Activated B cell treated with CpG ODN at 0.5 μM for 24 hours (primary cell): ENCODE measurements at regions not wholly inside any gene's neighbourhood (a gene's known extent, or its start where the extent isn't known, plus 50 kb on each side); places are given as distances from the start of the nearest gene placed in this dataset.

ENCODE experiments used
- ATAC-seq: fragments of 200-7000 bp; cut with Tn5 transposase; one replicate; pipeline ENCODE4 v1.10.0; 2021; ENCODE audit warnings: low read depth, mild to moderate bottlenecking, moderate library complexity
- CTCF ChIA-PET: fragments of 350-600 bp; sonication (Branson Sonifier 250); formaldehyde crosslinking; loops from one replicate; lab custom pipeline; 2021; ENCODE audit warnings: antibody characterized with exemption; lab: Charles Lee
- POLR2A ChIA-PET: fragments of 350-600 bp; sonication (Branson Sonifier 250); formaldehyde crosslinking; loops from one replicate; lab custom pipeline; 2021; ENCODE audit warnings: antibody characterized with exemption; lab: Charles Lee
- DNase-seq: peaks from one replicate; pipeline ENCODE4 v3.0.0; 2022
- H3K27ac Mint-ChIP-seq: one replicate; pipeline ENCODE4 v1.8.0; 2020; ENCODE audit warnings: mixed read lengths
- H3K27me3 Mint-ChIP-seq: one replicate; pipeline ENCODE4 v1.8.0; 2021; ENCODE audit warnings: mixed read lengths
- H3K36me3 Mint-ChIP-seq: one replicate; pipeline ENCODE4 v1.8.0; 2021; ENCODE audit warnings: low read depth, mixed read lengths
- H3K4me1 Mint-ChIP-seq: one replicate; pipeline ENCODE4 v1.8.0; 2021; ENCODE audit warnings: mixed read lengths
- H3K4me3 Mint-ChIP-seq: one replicate; pipeline ENCODE4 v1.8.0; 2020; ENCODE audit warnings: mild to moderate bottlenecking, mixed read lengths
- H3K9me3 Mint-ChIP-seq: one replicate; pipeline ENCODE4 v1.8.0; 2020; ENCODE audit warnings: mixed read lengths
- CTCF ChIP-seq: fragments of 200-600 bp; IDR thresholded peaks from one replicate; pipeline ENCODE4 v1.8.0; 2022; ENCODE audit warnings: antibody characterized with exemption, mild to moderate bottlenecking
- intact Hi-C: fragments of 100-400 bp; cut with micrococcal nuclease; formaldehyde crosslinking; loops from one replicate; pipeline ENCODE4 v1.15.1; 2024

DNA sequence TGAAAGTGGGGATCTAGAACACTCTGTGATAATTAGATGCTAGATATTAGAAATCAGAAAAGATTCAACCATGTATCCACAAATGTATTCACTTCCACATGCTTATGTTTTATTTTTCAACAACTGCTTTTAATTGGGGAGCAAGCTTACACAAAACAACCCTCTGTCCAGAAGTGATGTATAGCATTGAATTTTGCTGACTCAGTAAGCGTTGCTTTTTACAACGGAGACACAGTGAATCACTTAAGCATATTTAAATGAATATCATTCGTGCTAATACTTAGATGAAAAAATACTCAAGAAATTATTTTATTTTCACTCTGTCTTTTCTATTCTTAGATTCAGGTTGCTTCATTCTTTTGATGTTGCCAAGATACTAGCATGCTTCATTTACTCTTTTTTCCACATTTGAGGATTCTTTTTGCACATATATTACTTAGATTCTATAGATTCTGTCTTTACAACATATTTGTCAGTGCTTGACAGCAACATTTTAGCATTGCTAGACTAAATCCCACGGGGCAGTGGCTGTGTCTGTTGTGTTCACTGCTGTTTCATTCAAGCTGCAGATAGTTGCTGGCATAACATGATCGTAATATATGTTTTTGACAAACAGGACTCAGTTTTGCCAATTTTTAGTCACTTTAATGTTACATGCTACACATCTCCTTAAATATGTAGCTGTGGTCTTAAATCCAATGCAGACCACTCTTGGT is 1714.4 kb upstream of the SEL1L start:
- H3K27ac Mint-ChIP-seq: no peak overlapping the region
- no peaks in the 10 kb centered on the region for H3K36me3 Mint-ChIP-seq
- H3K9me3 Mint-ChIP-seq: peaks cover 15% of the 10 kb centered on the region
- no peak for ATAC-seq
- no peak for DNase-seq
- intact Hi-C loops: no loop called here
- H3K27me3 Mint-ChIP-seq: no peaks in the 10 kb centered on the region
- TF ChIP-seq CTCF: no peak
- H3K4me1 Mint-ChIP-seq: no peaks in the 10 kb centered on the region
- POLR2A ChIA-PET: no interaction called here
- H3K4me3 Mint-ChIP-seq: no peak overlapping the region
- CTCF ChIA-PET: no interaction called here

GRCh38 chr14:83251402-83251801 is 1717.7 kb upstream of the SEL1L start:
- Mint-ChIP-seq H3K27me3 (no peaks in the 10 kb centered on the region), H3K4me3 (no peak overlapping the region), H3K27ac (no peak overlapping the region), H3K4me1 (no peaks in the 10 kb centered on the region), H3K9me3 (peaks cover 10% of the 10 kb centered on the region), H3K36me3 (no peaks in the 10 kb centered on the region)
- CTCF ChIA-PET: no interaction called here
- intact Hi-C loops: no loop called here
- no peak for DNase-seq
- no peak for ATAC-seq
- no peak for TF ChIP-seq CTCF
- POLR2A ChIA-PET: no interaction called here

- no peaks in the 10 kb centered on the region for H3K4me1 Mint-ChIP-seq
- ChIA-PET CTCF (no interaction called here), POLR2A (no interaction called here)
- H3K27me3 Mint-ChIP-seq: no peaks in the 10 kb centered on the region
- no peak overlapping the region for H3K4me3 Mint-ChIP-seq
- ATAC-seq (no peak), DNase-seq (no peak)
- intact Hi-C loops: no loop called here
- H3K9me3 Mint-ChIP-seq: peaks cover 7% of the 10 kb centered on the region
- no peak for TF ChIP-seq CTCF
- no peak overlapping the region for H3K27ac Mint-ChIP-seq
- H3K36me3 Mint-ChIP-seq: no peaks in the 10 kb centered on the region
Measured at GRCh38 chr14:83253870-83254269, 1720.2 kb upstream of the SEL1L start.

DNA sequence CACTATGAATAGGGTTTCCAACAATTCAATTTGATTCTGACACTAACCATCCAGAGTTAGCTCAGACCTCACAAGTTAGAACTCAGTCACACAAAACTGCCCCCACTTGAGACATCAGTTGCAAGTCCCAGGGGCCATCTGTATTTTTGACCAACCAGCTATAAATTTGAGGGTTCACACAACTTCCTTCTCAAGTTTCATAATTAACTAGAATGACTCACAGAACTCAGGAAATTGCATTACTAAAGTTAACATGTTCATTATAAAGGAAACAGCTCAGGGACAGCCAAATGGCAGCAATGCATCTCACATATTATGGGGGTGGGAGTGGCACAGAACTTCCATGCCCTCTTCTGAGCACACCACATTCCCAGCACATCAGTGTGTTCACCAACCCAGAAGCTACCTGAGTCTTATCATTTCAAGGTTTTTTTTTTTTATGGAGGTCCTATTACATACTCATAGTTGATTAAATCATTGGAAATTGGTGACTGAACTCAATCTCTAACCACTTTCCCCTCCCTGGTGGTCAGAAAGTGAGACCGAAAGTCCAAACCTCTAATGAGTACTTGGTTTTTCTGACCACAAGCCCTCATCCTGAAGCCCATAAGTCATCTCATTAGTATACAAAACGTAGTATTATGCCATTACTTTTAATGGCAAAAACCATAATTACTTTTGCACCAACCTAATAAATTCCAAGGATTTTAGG is 1721.5 kb upstream of the SEL1L start:
- Mint-ChIP-seq H3K4me3 (no peak overlapping the region), H3K4me1 (no peaks in the 10 kb centered on the region), H3K9me3 (peaks cover 9% of the 10 kb centered on the region), H3K36me3 (no peaks in the 10 kb centered on the region), H3K27ac (no peak overlapping the region), H3K27me3 (no peaks in the 10 kb centered on the region)
- intact Hi-C loops: no loop called here
- ATAC-seq: no peak
- POLR2A ChIA-PET: no interaction called here
- no peak for DNase-seq
- no peak for TF ChIP-seq CTCF
- CTCF ChIA-PET: no interaction called here

DNA sequence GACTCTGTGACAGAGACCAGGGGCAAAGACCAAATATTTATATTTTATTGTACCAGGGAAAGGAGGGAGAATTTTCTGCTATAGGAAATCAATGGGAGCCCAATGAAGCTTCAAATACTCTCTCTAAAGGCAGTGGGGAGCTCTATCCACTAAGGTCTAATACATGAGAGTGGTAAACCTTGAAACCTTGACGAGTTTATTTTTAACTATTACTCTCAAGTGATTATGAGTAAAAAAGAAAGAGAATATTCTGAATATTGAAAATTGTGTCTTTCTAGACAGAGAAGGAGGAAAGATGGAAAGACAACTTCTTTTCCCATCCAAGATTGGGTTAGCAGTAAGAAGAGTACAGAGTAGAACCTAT is 1722.1 kb upstream of the SEL1L start:
- DNase-seq (no peak), ATAC-seq (no peak)
- ChIA-PET POLR2A (no interaction called here), CTCF (no interaction called here)
- Mint-ChIP-seq H3K36me3 (no peaks in the 10 kb centered on the region), H3K27ac (no peak overlapping the region), H3K4me3 (no peak overlapping the region), H3K27me3 (no peaks in the 10 kb centered on the region), H3K4me1 (no peaks in the 10 kb centered on the region), H3K9me3 (peaks cover 9% of the 10 kb centered on the region)
- intact Hi-C loops: no loop called here
- TF ChIP-seq CTCF: no peak
